NCI-H128 (cell line): ENCODE measurements at regions not wholly inside any gene's neighbourhood (a gene's known extent, or its start where the extent isn't known, plus 50 kb on each side); places are given as distances from the start of the nearest gene placed in this dataset.
"Not testable (repeated sequence)": the region's sequence is repeated elsewhere in the genome, so short reads cannot be mapped to it uniquely, and the experiment has no call there.

ENCODE experiments used
- DNase-seq: peaks from one replicate; lab custom pipeline; 2025; ENCODE audit not compliant: unreplicated experiment; lab: John Stamatoyannopoulos, UW

DNA sequence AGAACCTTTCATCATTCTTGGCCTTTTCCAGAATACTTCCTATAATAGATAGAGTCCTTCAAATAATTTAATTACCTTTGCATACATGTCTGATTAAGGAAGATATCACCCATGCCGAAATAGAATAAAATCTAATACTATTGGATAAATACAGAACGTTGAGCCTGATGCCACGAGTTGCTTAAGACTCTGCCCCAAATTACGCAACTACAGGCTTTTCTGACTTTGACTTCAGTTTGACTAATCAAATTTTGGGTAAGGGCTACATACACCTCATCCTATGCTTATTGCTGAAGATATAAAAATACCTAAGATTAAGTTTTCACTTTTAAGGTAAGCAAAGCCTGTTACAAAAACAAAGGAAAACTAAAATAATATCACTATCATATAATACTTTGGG is 1065.1 kb upstream of the NRXN1 start:
- no peak for DNase-seq

DNA sequence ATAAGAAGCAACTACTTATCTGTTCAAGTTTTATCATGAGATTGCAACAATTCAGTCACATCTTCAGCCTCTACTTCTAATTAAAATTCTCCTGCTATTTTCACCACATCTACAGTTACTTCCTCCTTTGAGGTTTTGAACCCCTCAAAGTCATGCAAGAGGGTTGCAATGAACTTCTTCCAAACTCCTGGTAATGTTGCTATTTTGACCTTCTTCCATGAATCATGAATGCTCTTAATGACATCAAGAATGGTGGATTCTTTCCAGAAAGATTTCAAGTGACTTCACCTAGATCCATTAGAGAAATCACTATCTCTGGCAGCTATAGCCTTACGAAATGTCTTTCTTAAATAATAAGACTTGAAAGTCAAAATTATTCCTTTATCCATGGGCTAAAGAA is 1052.8 kb upstream of the NRXN1 start:
- DNase-seq, result no peak

DNA sequence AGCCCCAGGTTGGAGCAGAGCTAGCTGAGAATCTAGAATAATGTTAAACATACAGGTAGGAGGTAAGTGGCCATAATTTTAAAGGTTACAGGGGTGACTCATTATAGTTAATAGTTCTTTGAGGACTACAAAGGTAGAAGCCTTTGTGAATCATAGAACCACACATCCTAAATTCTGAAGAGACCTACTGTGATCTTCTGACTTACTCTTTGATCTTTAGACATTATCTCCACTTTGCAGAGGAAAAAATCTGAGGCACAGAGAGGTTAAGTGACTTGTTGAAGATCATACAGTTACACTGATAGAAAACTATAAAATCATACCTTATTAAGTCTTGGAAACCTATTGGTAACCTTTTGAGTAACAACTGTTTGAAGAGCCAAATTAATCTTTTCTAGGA is 1051.3 kb upstream of the NRXN1 start:
- DNase-seq, result no peak

DNA sequence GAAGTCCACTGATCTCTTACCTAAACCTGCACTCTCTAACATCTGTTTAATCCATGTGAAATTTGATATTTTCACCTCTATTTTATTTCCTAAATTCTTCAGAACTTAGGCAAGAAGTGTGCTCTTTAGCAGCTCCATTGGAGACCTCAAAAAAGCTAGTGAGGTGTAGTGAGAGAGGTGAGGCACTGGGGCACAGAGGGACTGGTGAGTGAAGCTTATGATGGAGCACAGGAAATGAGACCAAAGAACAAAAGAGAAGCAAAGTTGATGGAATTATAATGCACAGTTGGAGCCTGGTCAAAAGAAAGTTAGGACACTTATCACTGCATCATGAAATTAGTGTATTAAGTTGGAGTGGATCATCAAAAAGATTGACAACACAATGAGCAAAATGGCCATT is 1050.7 kb upstream of the NRXN1 start:
- DNase-seq, result no peak

DNA sequence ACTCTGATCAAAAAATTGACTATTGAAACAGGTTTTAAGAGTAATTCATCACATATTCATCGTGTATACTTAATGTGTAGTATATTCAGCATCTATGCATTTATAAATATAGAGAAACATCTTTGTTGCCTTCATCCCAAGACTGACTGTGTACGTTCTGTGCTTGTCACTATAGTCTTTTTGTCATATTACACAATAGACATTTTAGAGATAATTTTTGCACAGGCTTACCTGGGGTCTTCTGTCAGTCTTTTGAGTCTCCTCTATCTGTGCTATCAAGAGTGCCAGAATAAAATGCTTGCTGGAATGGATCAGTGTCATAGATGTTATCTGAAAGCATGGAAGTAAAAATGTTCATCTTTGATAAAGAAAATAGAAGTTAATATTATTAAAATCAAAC is 1047.7 kb upstream of the NRXN1 start:
- DNase-seq, result no peak

DNA sequence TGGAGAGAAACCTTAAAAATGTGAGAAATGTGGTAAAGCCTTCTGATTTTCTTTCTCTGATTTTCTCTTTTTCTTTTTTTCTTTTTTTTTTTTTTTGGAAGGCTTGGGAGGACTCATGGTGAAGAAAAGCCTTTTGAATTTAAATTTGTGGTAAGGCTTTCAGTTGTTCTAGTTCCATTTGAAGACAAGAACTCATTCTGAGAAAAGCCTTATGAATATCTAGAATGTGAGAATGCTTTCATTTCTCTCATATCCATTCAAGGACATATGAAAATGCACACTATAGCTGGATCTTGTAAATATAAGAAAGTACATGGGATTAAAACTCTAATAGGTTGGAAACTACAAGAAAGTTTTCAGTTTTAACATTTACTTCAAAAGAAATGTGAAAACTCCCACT is 1045.2 kb upstream of the NRXN1 start:
- DNase-seq, result no peak

DNA sequence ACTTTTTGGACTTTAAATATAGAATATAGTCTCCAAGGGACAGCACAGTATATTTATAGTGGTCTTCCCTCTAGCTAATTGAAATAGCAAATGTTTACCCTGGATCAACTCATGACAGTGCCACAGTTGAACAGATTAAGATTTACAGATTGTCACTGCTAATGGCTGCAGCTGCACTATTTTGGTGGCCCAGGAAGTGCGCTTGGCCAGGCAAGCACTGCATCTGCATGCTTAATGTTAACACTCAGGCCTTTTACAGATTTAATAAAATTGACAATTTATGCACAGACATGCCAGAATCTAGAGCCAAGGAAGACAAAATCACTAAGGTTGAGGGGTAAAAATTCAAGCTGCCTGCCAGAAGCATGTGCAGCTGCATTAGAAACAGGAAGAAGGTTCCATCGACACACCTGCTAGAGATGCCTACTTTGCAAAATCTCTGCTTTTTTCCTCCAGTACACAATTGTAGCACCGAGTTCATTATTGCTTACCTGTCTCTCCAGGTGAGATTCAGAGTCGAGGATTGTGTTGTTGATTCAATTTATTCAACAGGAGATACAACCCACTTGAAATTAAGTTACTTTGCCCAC is 1042.3 kb upstream of the NRXN1 start:
- DNase-seq, result no peak

DNA sequence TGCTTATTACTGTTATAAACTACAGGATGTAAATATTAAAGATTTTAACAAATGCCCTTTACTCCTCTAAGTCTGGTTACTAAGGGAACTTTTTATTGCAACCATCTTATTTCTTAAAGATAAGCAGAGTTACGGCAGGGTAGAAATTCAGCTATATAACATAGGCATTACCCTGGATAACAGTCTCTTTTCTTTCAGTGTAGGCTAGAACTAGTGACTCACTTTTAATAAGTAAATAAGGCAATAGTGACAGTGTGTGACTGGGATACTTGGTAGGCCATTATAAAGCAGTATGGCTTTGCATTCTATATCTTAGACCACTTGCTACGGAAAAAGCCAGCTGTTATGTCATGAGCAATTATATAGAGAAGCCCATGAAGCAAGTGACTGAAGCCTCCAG is 1041.0 kb upstream of the NRXN1 start:
- DNase-seq, result no peak

DNA sequence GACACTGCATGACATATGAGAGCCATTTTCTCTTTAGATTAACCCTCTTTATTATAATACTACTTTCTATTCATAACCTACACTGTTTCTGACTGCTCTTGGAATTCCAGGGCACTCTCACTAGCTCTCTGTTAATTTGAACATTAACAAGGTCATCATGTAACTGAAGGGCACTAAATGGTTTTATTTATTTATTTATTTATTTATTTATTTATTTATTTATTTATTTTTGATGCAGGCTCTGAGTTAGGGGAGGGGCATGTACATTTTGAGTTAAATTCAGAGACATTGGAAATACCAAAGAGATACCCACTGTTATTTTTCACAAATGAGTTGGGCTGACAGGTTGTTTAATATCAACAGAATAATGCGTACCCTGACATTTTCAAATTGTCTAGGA is 1038.7 kb upstream of the NRXN1 start:
- DNase-seq, result no peak

DNA sequence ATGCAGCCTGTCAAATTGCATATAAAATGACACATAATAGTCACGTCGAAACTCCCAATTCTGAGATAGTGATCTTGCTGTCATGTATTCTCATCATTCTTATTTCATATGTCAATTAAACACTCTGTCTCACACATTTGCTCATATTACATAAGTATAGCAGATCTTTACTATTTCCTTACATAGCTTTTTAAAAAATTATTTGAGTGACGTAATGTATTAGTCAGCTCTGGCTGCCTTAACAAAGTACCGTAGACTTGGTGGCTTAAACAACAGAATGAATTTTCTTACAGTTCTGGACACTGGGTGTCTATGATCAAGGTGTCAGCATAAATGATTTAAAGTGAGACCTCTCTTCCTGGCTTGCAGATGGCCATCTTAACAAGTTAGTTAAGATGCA is 1032.3 kb upstream of the NRXN1 start:
- DNase-seq, result no peak

DNA sequence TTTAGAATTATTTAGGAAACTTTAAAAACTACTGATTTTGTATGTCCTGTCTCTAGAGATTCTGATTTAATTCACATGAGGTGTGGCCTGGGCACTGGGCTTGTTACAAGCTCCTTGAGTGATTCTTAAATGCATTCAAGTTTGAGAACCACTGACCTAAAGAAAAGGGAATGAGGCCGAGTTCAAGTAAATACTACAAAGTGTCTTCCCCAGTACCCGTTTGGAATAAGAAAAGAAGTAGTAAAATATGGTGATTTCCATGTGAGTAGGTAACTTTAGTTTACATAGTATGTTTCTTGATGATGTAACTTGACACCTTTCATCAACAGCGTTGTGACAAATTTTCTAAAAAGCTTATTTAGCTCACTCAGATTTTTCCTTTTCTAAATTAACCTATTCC is 1022.9 kb upstream of the NRXN1 start:
- no peak for DNase-seq

DNA sequence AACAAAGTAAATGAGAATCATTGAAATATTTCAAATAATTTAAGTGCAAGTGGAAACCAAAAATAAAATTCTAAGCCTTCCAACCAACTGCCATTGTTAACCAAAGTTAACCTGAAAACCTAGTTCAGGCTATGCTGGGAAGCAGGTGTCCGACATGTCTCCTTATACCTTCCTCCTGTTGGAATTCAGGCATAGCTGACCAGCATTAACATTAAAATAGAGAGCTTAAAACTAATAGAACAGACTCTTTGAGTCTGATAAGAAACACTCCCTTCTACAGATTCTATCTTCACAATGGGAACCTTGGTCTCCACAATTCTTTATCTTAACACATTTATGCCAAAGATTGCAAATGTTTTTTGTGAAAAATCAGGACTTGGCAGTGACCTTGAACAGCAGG is 1004.9 kb upstream of the NRXN1 start:
- DNase-seq, result no peak

DNA sequence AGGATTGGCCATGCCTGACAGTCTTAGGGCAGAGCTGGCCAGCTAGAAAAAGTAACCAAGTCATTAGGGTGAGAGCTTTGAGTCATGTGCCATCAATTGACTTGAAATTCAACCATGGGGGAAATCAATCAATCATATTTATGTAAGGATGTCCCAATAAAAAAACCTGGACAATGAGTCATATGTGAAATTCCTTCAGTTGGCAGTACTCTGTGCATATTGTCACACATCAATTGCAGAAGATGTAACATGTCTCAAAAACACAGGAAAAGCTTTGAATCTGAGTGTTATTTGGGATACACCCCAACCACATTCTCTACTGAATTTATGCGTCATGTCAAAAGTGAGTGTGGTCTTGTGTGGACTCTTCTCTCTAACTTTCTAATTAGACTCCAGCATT is 1004.1 kb upstream of the NRXN1 start:
- no peak for DNase-seq

DNA sequence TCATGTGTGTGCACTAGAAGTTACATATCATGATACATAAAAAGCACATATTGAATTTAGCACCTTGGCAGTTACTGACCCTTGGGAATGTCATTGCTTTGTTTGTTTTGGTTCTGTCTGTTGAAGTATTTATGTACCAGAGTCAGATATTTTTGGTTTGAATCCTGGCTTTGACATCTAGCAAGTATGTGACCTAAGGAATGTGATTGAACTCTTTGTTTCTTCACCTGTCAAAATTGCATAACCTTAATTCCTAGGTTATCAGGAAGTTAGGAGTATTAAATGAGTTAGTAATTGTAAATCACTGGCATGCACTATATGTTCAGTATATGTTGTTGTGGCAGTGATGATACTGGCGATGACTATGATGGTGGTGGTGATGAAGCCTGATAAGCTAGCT is 1003.5 kb upstream of the NRXN1 start:
- DNase-seq, result no peak

DNA sequence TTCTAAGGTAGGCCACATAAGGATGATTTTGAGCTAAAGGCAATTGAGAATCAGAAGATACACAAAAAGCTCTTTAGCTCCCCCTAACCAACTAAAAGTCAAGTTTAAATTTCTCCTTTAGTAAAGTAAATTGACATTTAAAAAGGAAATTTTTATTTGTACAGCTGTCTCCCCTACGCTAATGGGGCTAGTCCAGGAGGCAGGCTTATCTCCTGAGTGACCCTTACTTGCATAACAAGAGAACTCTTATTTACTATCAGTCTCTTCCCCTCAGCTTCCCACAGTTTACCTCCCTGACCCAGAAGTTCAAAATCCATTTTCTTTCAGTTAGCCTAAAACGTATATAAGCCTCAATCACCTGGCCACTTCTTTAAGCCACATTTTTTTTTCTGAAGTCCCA is 1002.8 kb upstream of the NRXN1 start:
- no peak for DNase-seq

DNA sequence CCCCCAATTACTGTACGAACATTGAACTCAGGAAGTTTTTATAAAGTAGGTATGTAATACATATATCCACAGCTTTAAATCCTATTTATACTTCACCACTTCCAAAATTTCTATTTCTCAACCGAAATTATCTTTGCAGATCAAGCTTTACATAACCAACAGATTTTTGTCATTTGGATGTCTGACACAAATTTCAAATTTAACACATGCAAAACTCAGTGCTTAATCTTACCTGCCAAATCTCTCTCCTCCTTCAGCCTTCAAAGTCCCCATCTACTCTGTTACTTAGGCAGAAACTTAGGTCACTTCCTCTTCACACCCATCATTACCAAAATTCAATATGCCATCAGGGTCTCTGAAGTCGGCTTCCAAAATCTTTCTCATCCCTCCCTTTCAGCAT is 990.1 kb upstream of the NRXN1 start:
- DNase-seq, result no peak

DNA sequence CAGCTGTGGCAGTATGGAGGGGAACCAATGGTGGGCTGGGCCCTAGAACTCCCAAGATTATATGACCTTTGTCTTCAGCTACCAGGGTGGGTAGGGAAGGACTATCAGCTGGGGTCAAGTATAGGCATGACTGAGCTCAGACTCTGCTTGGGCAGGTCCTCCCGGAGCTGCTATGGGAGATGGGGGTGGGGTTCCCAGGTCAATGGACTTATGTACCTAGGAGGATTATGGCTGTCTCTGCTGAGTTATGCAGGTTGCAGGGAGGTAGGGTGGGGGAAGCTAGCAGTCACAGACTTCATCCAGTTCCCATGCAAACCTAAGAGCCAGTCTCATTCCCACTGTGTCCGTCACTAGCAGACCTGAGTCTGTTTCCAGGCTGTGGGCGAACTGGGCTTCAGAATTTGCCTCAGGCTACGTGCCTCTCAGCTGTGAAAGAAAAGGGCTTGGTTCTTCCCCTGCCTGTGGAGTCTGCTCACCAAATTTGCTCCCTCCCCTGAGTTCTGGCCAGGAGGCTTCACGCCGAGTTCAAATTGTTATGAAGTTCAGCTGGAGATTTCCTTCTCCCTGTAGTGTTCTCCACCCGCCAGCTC is 985.8 kb upstream of the NRXN1 start:
- DNase-seq, result no peak

DNA sequence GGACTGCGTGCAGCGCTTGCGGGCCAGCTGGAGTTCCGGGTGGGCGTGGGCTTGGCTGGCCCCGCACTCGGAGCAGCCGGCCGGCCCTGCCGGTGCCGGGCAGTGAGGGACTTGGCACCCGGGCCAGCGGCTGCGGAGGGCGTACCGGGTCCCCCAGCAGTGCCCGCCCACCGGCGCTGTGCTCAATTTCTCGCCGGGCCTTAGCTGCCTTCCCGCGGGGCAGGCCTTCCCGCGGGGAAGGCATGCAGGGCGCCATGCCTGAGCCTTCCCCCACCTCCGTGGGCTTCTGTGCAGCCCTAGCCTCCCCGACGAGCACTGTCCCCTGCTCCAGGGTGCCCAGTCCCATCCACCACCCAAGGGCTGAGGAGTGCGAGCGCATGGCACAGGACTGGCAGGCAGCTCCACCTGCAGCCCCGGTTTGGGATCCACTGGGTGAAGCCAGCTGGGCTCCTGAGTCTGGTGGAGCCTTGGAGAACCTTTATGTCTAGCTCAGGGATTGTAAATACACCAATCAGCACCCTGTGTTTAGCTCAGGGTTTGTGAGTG is 975.0 kb upstream of the NRXN1 start:
- DNase-seq, result not testable (repeated sequence)

DNA sequence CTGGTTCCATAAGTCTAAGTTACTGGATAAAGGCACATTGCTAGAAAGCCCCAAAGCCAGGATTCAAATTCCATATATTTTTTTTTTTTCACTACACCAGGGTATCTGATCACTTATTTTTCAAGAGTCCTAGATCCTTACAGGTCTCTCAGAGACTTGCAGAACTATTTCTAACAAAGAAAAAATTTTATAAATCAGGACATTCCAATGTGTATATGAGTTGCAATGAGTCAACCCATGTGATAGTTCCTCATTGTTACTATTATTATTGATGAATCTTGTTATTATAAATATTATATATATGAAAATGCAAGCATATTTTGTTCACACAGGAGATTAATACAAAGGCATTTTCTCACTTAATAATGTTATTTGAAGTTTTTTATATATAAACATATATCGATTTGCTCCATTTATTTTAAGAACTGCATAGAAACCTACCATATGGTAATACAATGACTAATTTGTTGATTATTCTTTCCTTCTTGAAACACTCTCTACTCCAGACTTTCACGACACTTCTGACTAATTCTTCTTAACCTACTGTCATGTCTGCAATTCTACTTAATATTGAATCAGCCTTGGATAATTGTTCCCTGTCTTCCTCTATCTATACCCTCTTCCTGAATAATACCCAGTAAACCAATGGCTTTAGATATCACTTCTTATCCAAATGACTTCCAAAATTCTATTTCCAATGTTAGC is 968.4 kb upstream of the NRXN1 start:
- no peak for DNase-seq

DNA sequence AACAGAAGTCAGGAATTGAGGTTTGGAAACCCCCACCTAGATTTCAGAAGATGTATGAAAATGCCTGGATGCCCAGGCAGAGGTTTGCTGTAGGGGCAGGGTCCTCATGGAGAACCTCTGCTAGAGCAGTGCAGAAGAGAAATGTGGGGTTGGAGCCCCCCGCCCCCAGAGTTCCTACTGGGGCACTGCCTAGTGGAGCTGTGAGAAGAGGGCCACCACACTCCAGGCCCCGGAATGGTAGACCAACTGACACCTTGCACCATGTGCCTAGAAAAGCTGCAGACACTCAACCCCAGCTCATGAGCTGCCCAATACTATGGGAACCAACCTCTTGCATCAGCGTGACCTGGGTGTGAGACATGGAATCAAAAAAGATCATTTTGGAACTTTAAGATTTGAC is 967.0 kb upstream of the NRXN1 start:
- no peak for DNase-seq

DNA sequence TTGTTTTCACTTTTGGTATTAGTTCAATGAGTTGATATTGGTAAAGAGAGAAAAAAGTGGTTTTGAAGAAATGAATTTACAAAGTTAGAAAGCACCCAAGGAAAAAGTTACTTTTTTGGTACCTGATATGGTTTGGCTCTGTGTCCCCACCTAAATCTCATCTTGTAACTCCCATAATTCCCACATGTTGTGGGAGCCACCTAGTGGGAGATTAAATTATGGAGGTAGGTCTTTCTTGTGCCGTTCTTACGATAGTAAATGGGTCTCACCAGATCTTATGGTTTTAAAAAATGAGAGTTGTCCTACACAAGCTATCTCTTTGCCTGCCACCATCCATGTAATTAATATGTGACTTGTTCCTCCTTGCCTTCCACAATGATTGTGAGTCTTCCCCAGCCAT is 965.6 kb upstream of the NRXN1 start:
- no peak for DNase-seq

DNA sequence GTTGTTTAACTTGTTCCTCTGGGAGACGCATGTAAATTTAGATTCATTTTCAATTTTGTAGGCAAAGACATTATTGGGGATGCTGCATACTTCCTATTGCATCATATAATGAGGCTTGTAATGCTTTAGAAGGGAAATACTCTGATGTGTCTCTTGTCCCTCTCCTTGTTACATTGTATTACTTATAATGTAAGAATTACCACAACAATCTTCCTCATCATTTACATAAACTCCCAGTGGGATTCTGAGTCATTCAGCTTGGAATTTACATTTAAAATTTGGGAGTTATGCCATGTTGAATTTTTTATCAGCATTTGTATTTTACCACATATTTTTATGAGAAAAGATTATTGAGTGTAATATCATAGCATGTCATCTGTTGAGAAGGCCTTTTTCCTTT is 963.4 kb upstream of the NRXN1 start:
- DNase-seq, result no peak
